ENCODE measurements at regions not wholly inside any gene's neighbourhood (a gene's known extent, or its start where the extent isn't known, plus 50 kb on each side); places are given as distances from the start of the nearest gene placed in this dataset.
"Not testable (repeated sequence)": the region's sequence is repeated elsewhere in the genome, so short reads cannot be mapped to it uniquely, and the experiment has no call there.

DNA sequence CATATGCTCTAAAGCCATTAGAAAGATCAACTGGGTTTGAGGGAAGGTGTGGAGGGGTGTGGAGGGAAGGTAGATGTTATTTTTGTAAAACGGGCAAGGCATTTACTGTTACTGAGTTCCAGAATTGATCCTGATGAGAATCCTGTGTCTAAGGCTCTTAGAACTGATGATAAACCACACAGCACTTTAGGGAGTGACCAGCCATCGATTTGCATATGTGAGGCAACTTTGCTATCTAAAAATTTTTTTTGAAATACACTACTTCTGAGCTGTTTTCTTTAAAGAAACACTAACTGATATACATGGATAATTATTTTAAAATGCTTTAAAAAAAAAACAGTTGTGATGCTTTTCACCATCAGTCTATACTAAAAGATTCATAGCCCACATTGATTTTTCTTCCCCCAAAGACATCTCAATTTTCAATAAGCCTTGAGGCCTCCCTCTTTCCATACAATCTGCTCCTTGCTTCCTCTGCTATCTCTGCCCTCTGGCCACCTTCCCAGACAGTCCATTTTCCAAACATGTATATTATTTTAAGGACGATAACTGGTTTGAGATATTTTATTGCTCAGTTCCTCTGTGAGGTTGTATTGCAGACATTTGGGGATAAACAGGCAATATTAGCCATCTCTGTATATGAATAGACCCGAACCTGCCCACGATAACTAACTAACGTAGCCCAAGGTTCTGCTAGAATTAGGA is 265.9 kb downstream of the EFCAB11 start:
- no peak overlapping the region for H3K4me2 ChIP-seq (ENCODE audit: low read length)
- H3K9ac ChIP-seq (ENCODE audit: low read length): no peak overlapping the region
- peaks cover 4% of the 10 kb centered on the region for H3K9me3 ChIP-seq (ENCODE audit: low read length)
- no peaks in the 10 kb centered on the region for H3F3A ChIP-seq (ENCODE audit: insufficient read depth, low read length, poor library complexity, severe bottlenecking)
- H3K9me2 ChIP-seq (ENCODE audit: insufficient read depth, low read length): no peaks in the 10 kb centered on the region
- H2AFZ ChIP-seq (ENCODE audit: low read depth, low read length): no peak overlapping the region
- no peaks in the 10 kb centered on the region for H4K20me1 ChIP-seq (ENCODE audit: insufficient read depth)
- H3K4me3 ChIP-seq (ENCODE audit: low read length): no peak overlapping the region
- H3K27ac ChIP-seq (ENCODE audit: low read length): no peak overlapping the region
- TF ChIP-seq EP300 (conservative IDR thresholded peaks at IDR 0.05; ENCODE audit: poor library complexity, severe bottlenecking) (no peak), SMC3 (conservative IDR thresholded peaks at IDR 0.05; ENCODE audit: poor library complexity) (no peak), RAD21 (conservative IDR thresholded peaks at IDR 0.05) (no peak), POLR2AphosphoS5 (IDR thresholded peaks at IDR 0.05) (no peak), MXI1 (conservative IDR thresholded peaks at IDR 0.05; ENCODE audit: poor library complexity, severe bottlenecking) (no peak), EZH2 (IDR thresholded peaks at IDR 0.05; ENCODE audit: borderline replicate concordance, insufficient read depth, low read length, poor library complexity, severe bottlenecking) (no peak), TAF1 (IDR thresholded peaks at IDR 0.05; ENCODE audit: low read depth) (no peak)
- TF ChIP-seq, protein P1, sequence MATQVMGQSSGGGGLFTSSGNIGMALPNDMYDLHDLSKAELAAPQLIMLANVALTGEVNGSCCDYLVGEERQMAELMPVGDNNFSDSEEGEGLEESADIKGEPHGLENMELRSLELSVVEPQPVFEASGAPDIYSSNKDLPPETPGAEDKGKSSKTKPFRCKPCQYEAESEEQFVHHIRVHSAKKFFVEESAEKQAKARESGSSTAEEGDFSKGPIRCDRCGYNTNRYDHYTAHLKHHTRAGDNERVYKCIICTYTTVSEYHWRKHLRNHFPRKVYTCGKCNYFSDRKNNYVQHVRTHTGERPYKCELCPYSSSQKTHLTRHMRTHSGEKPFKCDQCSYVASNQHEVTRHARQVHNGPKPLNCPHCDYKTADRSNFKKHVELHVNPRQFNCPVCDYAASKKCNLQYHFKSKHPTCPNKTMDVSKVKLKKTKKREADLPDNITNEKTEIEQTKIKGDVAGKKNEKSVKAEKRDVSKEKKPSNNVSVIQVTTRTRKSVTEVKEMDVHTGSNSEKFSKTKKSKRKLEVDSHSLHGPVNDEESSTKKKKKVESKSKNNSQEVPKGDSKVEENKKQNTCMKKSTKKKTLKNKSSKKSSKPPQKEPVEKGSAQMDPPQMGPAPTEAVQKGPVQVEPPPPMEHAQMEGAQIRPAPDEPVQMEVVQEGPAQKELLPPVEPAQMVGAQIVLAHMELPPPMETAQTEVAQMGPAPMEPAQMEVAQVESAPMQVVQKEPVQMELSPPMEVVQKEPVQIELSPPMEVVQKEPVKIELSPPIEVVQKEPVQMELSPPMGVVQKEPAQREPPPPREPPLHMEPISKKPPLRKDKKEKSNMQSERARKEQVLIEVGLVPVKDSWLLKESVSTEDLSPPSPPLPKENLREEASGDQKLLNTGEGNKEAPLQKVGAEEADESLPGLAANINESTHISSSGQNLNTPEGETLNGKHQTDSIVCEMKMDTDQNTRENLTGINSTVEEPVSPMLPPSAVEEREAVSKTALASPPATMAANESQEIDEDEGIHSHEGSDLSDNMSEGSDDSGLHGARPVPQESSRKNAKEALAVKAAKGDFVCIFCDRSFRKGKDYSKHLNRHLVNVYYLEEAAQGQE (IDR thresholded peaks at IDR 0.05; ENCODE audit: borderline replicate concordance): no peak
- TF ChIP-seq, protein P2, sequence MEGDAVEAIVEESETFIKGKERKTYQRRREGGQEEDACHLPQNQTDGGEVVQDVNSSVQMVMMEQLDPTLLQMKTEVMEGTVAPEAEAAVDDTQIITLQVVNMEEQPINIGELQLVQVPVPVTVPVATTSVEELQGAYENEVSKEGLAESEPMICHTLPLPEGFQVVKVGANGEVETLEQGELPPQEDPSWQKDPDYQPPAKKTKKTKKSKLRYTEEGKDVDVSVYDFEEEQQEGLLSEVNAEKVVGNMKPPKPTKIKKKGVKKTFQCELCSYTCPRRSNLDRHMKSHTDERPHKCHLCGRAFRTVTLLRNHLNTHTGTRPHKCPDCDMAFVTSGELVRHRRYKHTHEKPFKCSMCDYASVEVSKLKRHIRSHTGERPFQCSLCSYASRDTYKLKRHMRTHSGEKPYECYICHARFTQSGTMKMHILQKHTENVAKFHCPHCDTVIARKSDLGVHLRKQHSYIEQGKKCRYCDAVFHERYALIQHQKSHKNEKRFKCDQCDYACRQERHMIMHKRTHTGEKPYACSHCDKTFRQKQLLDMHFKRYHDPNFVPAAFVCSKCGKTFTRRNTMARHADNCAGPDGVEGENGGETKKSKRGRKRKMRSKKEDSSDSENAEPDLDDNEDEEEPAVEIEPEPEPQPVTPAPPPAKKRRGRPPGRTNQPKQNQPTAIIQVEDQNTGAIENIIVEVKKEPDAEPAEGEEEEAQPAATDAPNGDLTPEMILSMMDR (IDR thresholded peaks at IDR 0.05; ENCODE audit: poor library complexity, severe bottlenecking): no peak
- H3K36me3 ChIP-seq (ENCODE audit: insufficient read depth, low read length): no peaks in the 10 kb centered on the region
- no peaks in the 10 kb centered on the region for H3K79me2 ChIP-seq (replicated peaks; ENCODE audit: insufficient read depth, low read length)
- H3K27me3 ChIP-seq (ENCODE audit: insufficient read depth, low read depth, low read length): no peaks in the 10 kb centered on the region

DNA sequence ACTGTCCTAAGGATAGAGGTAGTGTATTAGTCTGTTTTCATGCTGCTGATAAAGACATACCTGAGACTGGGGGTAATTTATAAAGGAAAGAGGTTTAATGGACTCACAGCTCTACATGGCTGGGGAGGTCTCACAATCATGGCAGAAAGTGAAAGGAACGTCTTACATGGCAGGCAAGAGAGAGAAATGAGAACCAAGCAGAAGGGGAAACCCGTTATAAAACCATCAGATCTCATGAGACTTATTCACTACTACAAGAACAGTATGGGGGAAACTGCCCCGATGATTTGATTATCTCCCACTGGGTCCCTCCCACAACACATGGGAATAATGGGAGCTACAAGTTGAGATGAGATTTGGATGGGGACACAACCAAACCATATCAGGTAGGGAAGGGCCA is 267.4 kb downstream of the EFCAB11 start:
- H3K9ac ChIP-seq (ENCODE audit: low read length); H3K4me3 ChIP-seq (ENCODE audit: low read length); H3K4me2 ChIP-seq (ENCODE audit: low read length); H3K79me2 ChIP-seq (replicated peaks; ENCODE audit: insufficient read depth, low read length); H3K36me3 ChIP-seq (ENCODE audit: insufficient read depth, low read length); H3K9me3 ChIP-seq (ENCODE audit: low read length); H3K27ac ChIP-seq (ENCODE audit: low read length); H2AFZ ChIP-seq (ENCODE audit: low read depth, low read length); H3K27me3 ChIP-seq (ENCODE audit: insufficient read depth, low read depth, low read length); H3F3A ChIP-seq (ENCODE audit: insufficient read depth, low read length, poor library complexity, severe bottlenecking); H3K9me2 ChIP-seq (ENCODE audit: insufficient read depth, low read length); H4K20me1 ChIP-seq (ENCODE audit: insufficient read depth): not testable (repeated sequence)

Data from neural cell (in vitro differentiated cells).